ENCODE measurements at regions not wholly inside any gene's neighbourhood (a gene's known extent, or its start where the extent isn't known, plus 50 kb on each side); places are given as distances from the start of the nearest gene placed in this dataset.

- peaks cover 24% of the 10 kb centered on the region for H3K4me1 ChIP-seq (ENCODE audit: control insufficient read depth, low read length)
- peaks cover 9% of the 10 kb centered on the region; the same call in 1 of the 2 replicates for H3K36me3 ChIP-seq (ENCODE audit: control insufficient read depth, low read length)
- no peak overlapping the region for H3K27ac ChIP-seq (ENCODE audit: low read depth, low read length)
- H3F3A ChIP-seq (ENCODE audit: control insufficient read depth, insufficient read depth): no peaks in the 10 kb centered on the region; the same call in 1 of the 2 replicates
- TF ChIP-seq CTCF (IDR thresholded peaks at IDR 0.05; ENCODE audit: low read depth, low read length, poor library complexity, severe bottlenecking) (no peak), EZH2phosphoT487 (IDR thresholded peaks at IDR 0.05; ENCODE audit: borderline replicate concordance, low read length) (no peak)
- H3K4me3 ChIP-seq (ENCODE audit: low read length): no peak overlapping the region
- H3K9me3 ChIP-seq (ENCODE audit: control insufficient read depth, insufficient read depth, low read length): 0 out of 2 replicates have a peak, but pooled peaks cover 4% of the 10 kb centered on the region
- H3K27me3 ChIP-seq (ENCODE audit: control insufficient read depth, low read length): no peaks in the 10 kb centered on the region
- H3K79me2 ChIP-seq (ENCODE audit: control insufficient read depth, low read length): no peaks in the 10 kb centered on the region
- no peaks in the 10 kb centered on the region for H4K20me1 ChIP-seq (ENCODE audit: control insufficient read depth, insufficient read depth, low read depth, low read length)
- no peaks in the 10 kb centered on the region for H3K9me2 ChIP-seq (replicated peaks; ENCODE audit: control insufficient read depth, low read length)
- H3K4me2 ChIP-seq (ENCODE audit: low read length): no peak overlapping the region
Measured at GRCh38 chr3:192057261-192057660, 596.3 kb downstream of the PYDC2 start.

- Histone ChIP-seq H4K20me1 (ENCODE audit: control insufficient read depth, insufficient read depth, low read depth, low read length) (no peaks in the 10 kb centered on the region), H3K4me1 (ENCODE audit: control insufficient read depth, low read length) (peaks cover 52% of the 10 kb centered on the region), H3K79me2 (ENCODE audit: control insufficient read depth, low read length) (no peaks in the 10 kb centered on the region), H3K27ac (ENCODE audit: low read depth, low read length) (no peak overlapping the region), H3K4me3 (ENCODE audit: low read length) (no peak overlapping the region), H3K27me3 (ENCODE audit: control insufficient read depth, low read length) (no peaks in the 10 kb centered on the region), H3K9me3 (ENCODE audit: control insufficient read depth, insufficient read depth, low read length) (0 out of 2 replicates have a peak, but pooled peaks cover 4% of the 10 kb centered on the region), H3K9me2 (replicated peaks; ENCODE audit: control insufficient read depth, low read length) (no peaks in the 10 kb centered on the region), H3K36me3 (ENCODE audit: control insufficient read depth, low read length) (peaks cover 10% of the 10 kb centered on the region; the same call in 1 of the 2 replicates), H3F3A (ENCODE audit: control insufficient read depth, insufficient read depth) (peaks cover 3% of the 10 kb centered on the region; the same call in 1 of the 2 replicates), H3K4me2 (ENCODE audit: low read length) (peak overlapping the region; percentile 17; the same call in 1 of the 2 replicates)
- TF ChIP-seq EZH2phosphoT487 (IDR thresholded peaks at IDR 0.05; ENCODE audit: borderline replicate concordance, low read length) (no peak), CTCF (IDR thresholded peaks at IDR 0.05; ENCODE audit: low read depth, low read length, poor library complexity, severe bottlenecking) (no peak)
Measured at GRCh38 chr3:192060160-192060781, 599.3 kb downstream of the PYDC2 start.

- Histone ChIP-seq H3K79me2 (ENCODE audit: control insufficient read depth, low read length) (no peaks in the 10 kb centered on the region), H3K27ac (ENCODE audit: low read depth, low read length) (no peak overlapping the region), H3K4me1 (ENCODE audit: control insufficient read depth, low read length) (peaks cover 54% of the 10 kb centered on the region), H3K4me3 (ENCODE audit: low read length) (no peak overlapping the region), H3K4me2 (ENCODE audit: low read length) (no peak overlapping the region), H3K27me3 (ENCODE audit: control insufficient read depth, low read length) (no peaks in the 10 kb centered on the region), H3F3A (ENCODE audit: control insufficient read depth, insufficient read depth) (peaks cover 3% of the 10 kb centered on the region; the same call in 1 of the 2 replicates), H3K9me2 (replicated peaks; ENCODE audit: control insufficient read depth, low read length) (no peaks in the 10 kb centered on the region), H4K20me1 (ENCODE audit: control insufficient read depth, insufficient read depth, low read depth, low read length) (no peaks in the 10 kb centered on the region), H3K9me3 (ENCODE audit: control insufficient read depth, insufficient read depth, low read length) (0 out of 2 replicates have a peak, but pooled peaks cover 4% of the 10 kb centered on the region), H3K36me3 (ENCODE audit: control insufficient read depth, low read length) (peaks cover 10% of the 10 kb centered on the region; the same call in 1 of the 2 replicates)
- no peak for TF ChIP-seq EZH2phosphoT487 (IDR thresholded peaks at IDR 0.05; ENCODE audit: borderline replicate concordance, low read length)
- TF ChIP-seq CTCF (IDR thresholded peaks at IDR 0.05; ENCODE audit: low read depth, low read length, poor library complexity, severe bottlenecking): no peak
Measured at GRCh38 chr3:192061426-192061825, 600.5 kb downstream of the PYDC2 start.

Data from DOHH2 (cell line).